ENCODE measurements at regions not wholly inside any gene's neighbourhood (a gene's known extent, or its start where the extent isn't known, plus 50 kb on each side); places are given as distances from the start of the nearest gene placed in this dataset.

GRCh38 chr5:74504463-74504862, 136.1 kb downstream of the ENC1 start:
- H3K27ac ChIP-seq (ENCODE audit: low read depth, low read length), result no peak overlapping the region
- BruUV-seq (replicated peaks), result no TSS peak
- intact Hi-C loops (cut with micrococcal nuclease), result no loop called here

GRCh38 chr5:74502479-74502950, 138.0 kb downstream of the ENC1 start:
- no peaks in the 10 kb centered on the region for H3K4me1 ChIP-seq (ENCODE audit: control insufficient read depth in 1 of 2, insufficient read depth in 2 of 2, low read length in 2 of 2)
- ATAC-seq, result no peak
- H3K27ac ChIP-seq (ENCODE audit: low read depth, low read length), result no peak overlapping the region
- H4K20me1 ChIP-seq (ENCODE audit: insufficient read depth), result no peaks in the 10 kb centered on the region
- H3K4me3 ChIP-seq (replicated peaks in 1 of 2; ENCODE audit: low read depth in 1 of 2, low read length in 2 of 2), result no peak overlapping the region
- no peak overlapping the region for H2AFZ ChIP-seq (ENCODE audit: low read depth, low read length, poor library complexity, severe bottlenecking)
- no peaks in the 10 kb centered on the region for H3K27me3 ChIP-seq (ENCODE audit: insufficient read depth, low read length)
- RAD21 ChIA-PET (ENCODE audit: low non-redundant PET in 1 of 2, low total read pairs in 2 of 2, uncharacterized antibody in 2 of 2, unreplicated experiment in 2 of 2), result no interaction called here
- no peaks in the 10 kb centered on the region for H3K36me3 ChIP-seq (ENCODE audit: control insufficient read depth in 1 of 2, insufficient read depth in 2 of 2, low read length in 2 of 2)
- H3K9me2 ChIP-seq (ENCODE audit: insufficient read depth), result no peaks in the 10 kb centered on the region
- DNase-seq (ENCODE audit: low read depth, low spot score), result no peak
- no TSS peak for BruUV-seq (replicated peaks)
- CTCF ChIA-PET, result no interaction called here
- no peaks in the 10 kb centered on the region for H3K9me3 ChIP-seq (ENCODE audit: control insufficient read depth in 1 of 2, insufficient read depth in 1 of 2, low read depth in 1 of 2, low read length in 2 of 2)
- TF ChIP-seq ZNF274 (IDR thresholded peaks at IDR 0.05; ENCODE audit: low read depth, low read length), result no peak
- TF ChIP-seq EZH2 (IDR thresholded peaks at IDR 0.05), result no peak
- TF ChIP-seq YY1 (IDR thresholded peaks at IDR 0.05; ENCODE audit: extremely low read depth, insufficient replicate concordance, low read depth, low read length), result no peak
- no peak for TF ChIP-seq SRF (IDR thresholded peaks at IDR 0.05; ENCODE audit: low read depth)
- TF ChIP-seq ZFX (IDR thresholded peaks at IDR 0.05), result no peak
- no peak for TF ChIP-seq ELF1 (IDR thresholded peaks at IDR 0.05; ENCODE audit: borderline replicate concordance, low read depth)
- TF ChIP-seq FOSL1 (IDR thresholded peaks at IDR 0.05; ENCODE audit: low read depth), result no peak
- no peak for TF ChIP-seq ATF3 (IDR thresholded peaks at IDR 0.05)
- TF ChIP-seq JUND (IDR thresholded peaks at IDR 0.05), result no peak
- TF ChIP-seq MAX (IDR thresholded peaks at IDR 0.05), result no peak
- no peak for TF ChIP-seq REST (IDR thresholded peaks at IDR 0.05; ENCODE audit: low read depth)
- TF ChIP-seq CTCF (IDR thresholded peaks at IDR 0.05 in 2 of 3, conservative IDR thresholded peaks at IDR 0.05 in 1 of 3; ENCODE audit: borderline replicate concordance in 1 of 3, insufficient read depth in 1 of 3, low read depth in 2 of 3, low read length in 2 of 3), result no peak
- TF ChIP-seq CEBPB (IDR thresholded peaks at IDR 0.05; ENCODE audit: low read depth), result no peak
- TF ChIP-seq SP1 (IDR thresholded peaks at IDR 0.05; ENCODE audit: low read depth), result no peak
- H3K9ac ChIP-seq (ENCODE audit: low read length), result no peak overlapping the region
- H3K4me2 ChIP-seq (ENCODE audit: low read length), result no peak overlapping the region
- H3K79me2 ChIP-seq (ENCODE audit: insufficient read depth, low read length), result no peaks in the 10 kb centered on the region
- POLR2A ChIA-PET, result no interaction called here
- intact Hi-C loops (cut with micrococcal nuclease), result no loop called here

More at GRCh38 chr5:74504463-74504862, 136.1 kb downstream of the ENC1 start:
- DNase-seq (ENCODE audit: low read depth, low spot score), result no peak
- CTCF ChIA-PET, result no interaction called here
- POLR2A ChIA-PET, result no interaction called here
- H3K4me2 ChIP-seq (ENCODE audit: low read length), result no peak overlapping the region
- H3K36me3 ChIP-seq (ENCODE audit: control insufficient read depth in 1 of 2, insufficient read depth in 2 of 2, low read length in 2 of 2), result no peaks in the 10 kb centered on the region
- no peaks in the 10 kb centered on the region for H3K27me3 ChIP-seq (ENCODE audit: insufficient read depth, low read length)
- H3K9me2 ChIP-seq (ENCODE audit: insufficient read depth), result no peaks in the 10 kb centered on the region
- no peaks in the 10 kb centered on the region for H4K20me1 ChIP-seq (ENCODE audit: insufficient read depth)
- no peak for TF ChIP-seq YY1 (IDR thresholded peaks at IDR 0.05; ENCODE audit: extremely low read depth, insufficient replicate concordance, low read depth, low read length)
- no peak for ATAC-seq
- H3K4me3 ChIP-seq (replicated peaks in 1 of 2; ENCODE audit: low read depth in 1 of 2, low read length in 2 of 2), result no peak overlapping the region
- no peaks in the 10 kb centered on the region for H3K4me1 ChIP-seq (ENCODE audit: control insufficient read depth in 1 of 2, insufficient read depth in 2 of 2, low read length in 2 of 2)
- H3K79me2 ChIP-seq (ENCODE audit: insufficient read depth, low read length), result no peaks in the 10 kb centered on the region
- no peak overlapping the region for H3K9ac ChIP-seq (ENCODE audit: low read length)
- H2AFZ ChIP-seq (ENCODE audit: low read depth, low read length, poor library complexity, severe bottlenecking), result no peak overlapping the region
- RAD21 ChIA-PET (ENCODE audit: low non-redundant PET in 1 of 2, low total read pairs in 2 of 2, uncharacterized antibody in 2 of 2, unreplicated experiment in 2 of 2), result no interaction called here
- H3K9me3 ChIP-seq (ENCODE audit: control insufficient read depth in 1 of 2, insufficient read depth in 1 of 2, low read depth in 1 of 2, low read length in 2 of 2), result no peaks in the 10 kb centered on the region
